ENCODE measurements at regions not wholly inside any gene's neighbourhood (a gene's known extent, or its start where the extent isn't known, plus 50 kb on each side); places are given as distances from the start of the nearest gene placed in this dataset.

- TF ChIP-seq POLR2A (IDR thresholded peaks at IDR 0.05): no peak
- TF ChIP-seq CTCF (IDR thresholded peaks at IDR 0.05): no peak
Observed at GRCh38 chr2:120465012-120465700, 119.2 kb downstream of the INHBB start.
